ENCODE measurements at regions not wholly inside any gene's neighbourhood (a gene's known extent, or its start where the extent isn't known, plus 50 kb on each side); places are given as distances from the start of the nearest gene placed in this dataset.

GRCh38 chr2:67806816-67807215 is 256.0 kb downstream of the C1D start:
- 74 to 78% (median 77%) methylated on average over 1 of the region's 1 CpG for WGBS, 3 donors
- FAIRE-seq (no peak), DNase-seq (no peak)
- H3K4me3 ChIP-seq (ENCODE audit: low read depth in 1 of 3, low read length in 3 of 3): no peak overlapping the region
- no peak overlapping the region for H3K27ac ChIP-seq (ENCODE audit: low read depth in 1 of 3, low read length in 2 of 3)
- no peaks in the 10 kb centered on the region for H3K36me3 ChIP-seq (ENCODE audit: control insufficient read depth in 3 of 3, insufficient read depth in 2 of 3, low read depth in 1 of 3, low read length in 3 of 3)
- H3K4me1 ChIP-seq (ENCODE audit: control insufficient read depth in 3 of 3, insufficient read depth in 2 of 3, low read depth in 1 of 3, low read length in 2 of 3): no peaks in the 10 kb centered on the region
- H3K27me3 ChIP-seq (ENCODE audit: control insufficient read depth in 3 of 3, insufficient read depth in 3 of 3, low read length in 3 of 3): no peaks in the 10 kb centered on the region
- H3K9me3 ChIP-seq (ENCODE audit: control insufficient read depth in 2 of 2, insufficient read depth in 1 of 2, low read depth in 1 of 2, low read length in 1 of 2): peaks cover 0 to 10% of the 10 kb centered on the region in 2 donors

GRCh38 chr2:67808112-67808511 is 254.7 kb downstream of the C1D start:
- FAIRE-seq: no peak
- DNase-seq: no peak
- Histone ChIP-seq H3K9me3 (ENCODE audit: control insufficient read depth in 2 of 2, insufficient read depth in 1 of 2, low read depth in 1 of 2, low read length in 1 of 2) (peaks cover 0 to 10% of the 10 kb centered on the region in 2 donors), H3K4me3 (ENCODE audit: low read depth in 1 of 3, low read length in 3 of 3) (no peak overlapping the region), H3K36me3 (ENCODE audit: control insufficient read depth in 3 of 3, insufficient read depth in 2 of 3, low read depth in 1 of 3, low read length in 3 of 3) (no peaks in the 10 kb centered on the region), H3K27me3 (ENCODE audit: control insufficient read depth in 3 of 3, insufficient read depth in 3 of 3, low read length in 3 of 3) (no peaks in the 10 kb centered on the region), H3K4me1 (ENCODE audit: control insufficient read depth in 3 of 3, insufficient read depth in 2 of 3, low read depth in 1 of 3, low read length in 2 of 3) (no peaks in the 10 kb centered on the region), H3K27ac (ENCODE audit: low read depth in 1 of 3, low read length in 2 of 3) (no peak overlapping the region)

GRCh38 chr2:67812682-67813081 is 250.1 kb downstream of the C1D start:
- no peaks in the 10 kb centered on the region for H3K36me3 ChIP-seq (ENCODE audit: control insufficient read depth in 3 of 3, insufficient read depth in 2 of 3, low read depth in 1 of 3, low read length in 3 of 3)
- H3K9me3 ChIP-seq (ENCODE audit: control insufficient read depth in 2 of 2, insufficient read depth in 1 of 2, low read depth in 1 of 2, low read length in 1 of 2): peaks cover 0 to 7% of the 10 kb centered on the region in 2 donors
- FAIRE-seq: no peak
- H3K27me3 ChIP-seq (ENCODE audit: control insufficient read depth in 3 of 3, insufficient read depth in 3 of 3, low read length in 3 of 3): no peaks in the 10 kb centered on the region
- WGBS, 3 donors: 92 to 93% (median 93%) methylated on average over 1 of the region's 1 CpG
- H3K4me3 ChIP-seq (ENCODE audit: low read depth in 1 of 3, low read length in 3 of 3): no peak overlapping the region
- H3K4me1 ChIP-seq (ENCODE audit: control insufficient read depth in 3 of 3, insufficient read depth in 2 of 3, low read depth in 1 of 3, low read length in 2 of 3): no peaks in the 10 kb centered on the region
- DNase-seq: no peak
- no peak overlapping the region for H3K27ac ChIP-seq (ENCODE audit: low read depth in 1 of 3, low read length in 2 of 3)

- Histone ChIP-seq H3K36me3 (ENCODE audit: control insufficient read depth in 3 of 3, insufficient read depth in 2 of 3, low read depth in 1 of 3, low read length in 3 of 3) (no peaks in the 10 kb centered on the region), H3K4me3 (ENCODE audit: low read depth in 1 of 3, low read length in 3 of 3) (no peak overlapping the region), H3K9me3 (ENCODE audit: control insufficient read depth in 2 of 2, insufficient read depth in 1 of 2, low read depth in 1 of 2, low read length in 1 of 2) (no peaks in the 10 kb centered on the region), H3K27me3 (ENCODE audit: control insufficient read depth in 3 of 3, insufficient read depth in 3 of 3, low read length in 3 of 3) (peaks cover 0 to 3% (median 0%) of the 10 kb centered on the region in 3 donors), H3K4me1 (ENCODE audit: control insufficient read depth in 3 of 3, insufficient read depth in 2 of 3, low read depth in 1 of 3, low read length in 2 of 3) (no peaks in the 10 kb centered on the region), H3K27ac (ENCODE audit: low read depth in 1 of 3, low read length in 2 of 3) (no peak overlapping the region)
- WGBS, 3 donors: 89 to 99% (median 95%) methylated on average over 8 of the region's 8 CpGs
- FAIRE-seq: no peak
- DNase-seq: no peak
Observed at GRCh38 chr2:67823726-67824125, 239.1 kb downstream of the C1D start.

GRCh38 chr2:67824186-67824585 is 238.6 kb downstream of the C1D start:
- Histone ChIP-seq H3K4me3 (ENCODE audit: low read depth in 1 of 3, low read length in 3 of 3) (no peak overlapping the region), H3K36me3 (ENCODE audit: control insufficient read depth in 3 of 3, insufficient read depth in 2 of 3, low read depth in 1 of 3, low read length in 3 of 3) (no peaks in the 10 kb centered on the region), H3K9me3 (ENCODE audit: control insufficient read depth in 2 of 2, insufficient read depth in 1 of 2, low read depth in 1 of 2, low read length in 1 of 2) (no peaks in the 10 kb centered on the region), H3K4me1 (ENCODE audit: control insufficient read depth in 3 of 3, insufficient read depth in 2 of 3, low read depth in 1 of 3, low read length in 2 of 3) (no peaks in the 10 kb centered on the region), H3K27ac (ENCODE audit: low read depth in 1 of 3, low read length in 2 of 3) (no peak overlapping the region), H3K27me3 (ENCODE audit: control insufficient read depth in 3 of 3, insufficient read depth in 3 of 3, low read length in 3 of 3) (peaks cover 0 to 3% (median 0%) of the 10 kb centered on the region in 3 donors)
- FAIRE-seq (no peak), DNase-seq (no peak)
- WGBS, 3 donors: 84 to 90% (median 87%) methylated on average over 6 of the region's 6 CpGs

GRCh38 chr2:67825476-67825875 is 237.3 kb downstream of the C1D start:
- WGBS, 3 donors: 9 to 13% (median 11%) methylated on average over 2 of the region's 2 CpGs
- FAIRE-seq: no peak
- H3K27ac ChIP-seq (ENCODE audit: low read depth in 1 of 3, low read length in 2 of 3): no peak overlapping the region

GRCh38 chr2:67828066-67828465 is 234.7 kb downstream of the C1D start:
- Histone ChIP-seq H3K4me3 (ENCODE audit: low read depth in 1 of 3, low read length in 3 of 3) (no peak overlapping the region), H3K36me3 (ENCODE audit: control insufficient read depth in 3 of 3, insufficient read depth in 2 of 3, low read depth in 1 of 3, low read length in 3 of 3) (no peaks in the 10 kb centered on the region), H3K27ac (ENCODE audit: low read depth in 1 of 3, low read length in 2 of 3) (no peak overlapping the region), H3K4me1 (ENCODE audit: control insufficient read depth in 3 of 3, insufficient read depth in 2 of 3, low read depth in 1 of 3, low read length in 2 of 3) (no peaks in the 10 kb centered on the region), H3K9me3 (ENCODE audit: control insufficient read depth in 2 of 2, insufficient read depth in 1 of 2, low read depth in 1 of 2, low read length in 1 of 2) (no peaks in the 10 kb centered on the region), H3K27me3 (ENCODE audit: control insufficient read depth in 3 of 3, insufficient read depth in 3 of 3, low read length in 3 of 3) (no peaks in the 10 kb centered on the region)
- WGBS, 3 donors: 48 to 81% (median 64%) methylated on average over 2 of the region's 2 CpGs
- FAIRE-seq (no peak), DNase-seq (no peak)

More at GRCh38 chr2:67825476-67825875, 237.3 kb downstream of the C1D start:
- no peaks in the 10 kb centered on the region for H3K36me3 ChIP-seq (ENCODE audit: control insufficient read depth in 3 of 3, insufficient read depth in 2 of 3, low read depth in 1 of 3, low read length in 3 of 3)
- H3K9me3 ChIP-seq (ENCODE audit: control insufficient read depth in 2 of 2, insufficient read depth in 1 of 2, low read depth in 1 of 2, low read length in 1 of 2): no peaks in the 10 kb centered on the region
- H3K4me1 ChIP-seq (ENCODE audit: control insufficient read depth in 3 of 3, insufficient read depth in 2 of 3, low read depth in 1 of 3, low read length in 2 of 3): no peaks in the 10 kb centered on the region
- no peak overlapping the region for H3K4me3 ChIP-seq (ENCODE audit: low read depth in 1 of 3, low read length in 3 of 3)
- no peak for DNase-seq
- H3K27me3 ChIP-seq (ENCODE audit: control insufficient read depth in 3 of 3, insufficient read depth in 3 of 3, low read length in 3 of 3): peaks cover 0 to 3% (median 0%) of the 10 kb centered on the region in 3 donors

- FAIRE-seq (no peak), DNase-seq (no peak)
- 75 to 88% (median 86%) methylated on average over 2 of the region's 2 CpGs for WGBS, 3 donors
- Histone ChIP-seq H3K27ac (ENCODE audit: low read depth in 1 of 3, low read length in 2 of 3) (no peak overlapping the region), H3K36me3 (ENCODE audit: control insufficient read depth in 3 of 3, insufficient read depth in 2 of 3, low read depth in 1 of 3, low read length in 3 of 3) (no peaks in the 10 kb centered on the region), H3K4me3 (ENCODE audit: low read depth in 1 of 3, low read length in 3 of 3) (no peak overlapping the region), H3K9me3 (ENCODE audit: control insufficient read depth in 2 of 2, insufficient read depth in 1 of 2, low read depth in 1 of 2, low read length in 1 of 2) (no peaks in the 10 kb centered on the region), H3K4me1 (ENCODE audit: control insufficient read depth in 3 of 3, insufficient read depth in 2 of 3, low read depth in 1 of 3, low read length in 2 of 3) (no peaks in the 10 kb centered on the region), H3K27me3 (ENCODE audit: control insufficient read depth in 3 of 3, insufficient read depth in 3 of 3, low read length in 3 of 3) (no peaks in the 10 kb centered on the region)
Observed at GRCh38 chr2:67829470-67829869, 233.3 kb downstream of the C1D start.

- Histone ChIP-seq H3K36me3 (ENCODE audit: control insufficient read depth in 3 of 3, insufficient read depth in 2 of 3, low read depth in 1 of 3, low read length in 3 of 3) (no peaks in the 10 kb centered on the region), H3K27ac (ENCODE audit: low read depth in 1 of 3, low read length in 2 of 3) (no peak overlapping the region), H3K9me3 (ENCODE audit: control insufficient read depth in 2 of 2, insufficient read depth in 1 of 2, low read depth in 1 of 2, low read length in 1 of 2) (no peaks in the 10 kb centered on the region), H3K4me3 (ENCODE audit: low read depth in 1 of 3, low read length in 3 of 3) (no peak overlapping the region), H3K4me1 (ENCODE audit: control insufficient read depth in 3 of 3, insufficient read depth in 2 of 3, low read depth in 1 of 3, low read length in 2 of 3) (no peaks in the 10 kb centered on the region), H3K27me3 (ENCODE audit: control insufficient read depth in 3 of 3, insufficient read depth in 3 of 3, low read length in 3 of 3) (no peaks in the 10 kb centered on the region)
- 75 to 83% (median 82%) methylated on average over 5 of the region's 5 CpGs for WGBS, 3 donors
- DNase-seq: no peak
- no peak for FAIRE-seq
Observed at GRCh38 chr2:67833632-67834031, 229.2 kb downstream of the C1D start.

Data from small intestine (tissue), 7 donors.